ENCODE measurements at regions not wholly inside any gene's neighbourhood (a gene's known extent, or its start where the extent isn't known, plus 50 kb on each side); places are given as distances from the start of the nearest gene placed in this dataset.

DNA sequence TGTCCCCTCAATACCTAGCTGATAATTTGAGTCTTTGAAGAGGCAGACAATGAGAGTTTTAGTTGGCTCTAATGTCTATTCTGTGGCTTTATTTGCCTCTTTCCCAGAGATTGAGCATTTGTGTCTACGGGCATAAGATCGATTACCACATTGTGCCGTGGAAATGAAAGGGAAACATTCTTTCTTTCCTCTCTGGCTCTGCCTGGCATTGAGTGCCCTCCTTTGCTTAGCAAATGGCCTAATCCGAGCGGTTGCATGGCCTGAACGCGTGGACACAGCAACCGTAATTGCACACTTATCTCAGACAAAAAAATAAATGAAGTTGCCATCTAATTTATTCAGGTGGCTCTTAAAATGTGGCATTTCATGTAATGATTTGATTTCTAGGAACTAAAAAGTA is 247.9 kb downstream of the ADGRL2 start:
- Histone ChIP-seq H3K9ac (ENCODE audit: low read length) (no peak overlapping the region), H3K9me3 (ENCODE audit: low read length) (no peaks in the 10 kb centered on the region), H3K27ac (ENCODE audit: low read depth, low read length) (no peak overlapping the region), H3K36me3 (ENCODE audit: insufficient read depth, low read length) (no peaks in the 10 kb centered on the region), H3K4me3 (ENCODE audit: low read depth in 1 of 2, low read length in 2 of 2) (no peak overlapping the region), H3K4me1 (ENCODE audit: insufficient read depth, low read length) (no peaks in the 10 kb centered on the region), H3K27me3 (ENCODE audit: control insufficient read depth in 1 of 2, insufficient read depth in 2 of 2, low read length in 2 of 2) (no peaks in the 10 kb centered on the region)

DNA sequence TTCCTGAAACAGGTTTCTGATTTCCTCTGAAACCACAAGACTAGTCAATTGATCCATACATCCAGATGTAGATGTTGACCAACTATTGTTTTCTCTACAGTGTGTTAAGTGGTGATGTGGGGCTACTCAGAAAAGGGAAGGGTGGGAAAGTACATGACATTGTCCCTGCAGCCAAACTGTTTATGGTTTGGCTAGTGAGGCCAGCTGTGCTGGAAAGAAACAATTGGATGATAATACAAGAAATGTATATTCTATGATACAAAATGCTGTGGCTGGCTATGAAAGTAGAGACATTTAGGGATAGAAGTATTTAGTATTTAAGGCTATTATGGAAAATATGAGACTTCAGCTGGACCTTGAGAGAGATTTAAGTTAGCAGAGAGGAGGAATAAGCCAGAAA is 244.5 kb downstream of the ADGRL2 start:
- Histone ChIP-seq H3K27me3 (ENCODE audit: control insufficient read depth in 1 of 2, insufficient read depth in 2 of 2, low read length in 2 of 2) (no peaks in the 10 kb centered on the region), H3K9me3 (ENCODE audit: low read length) (no peaks in the 10 kb centered on the region), H3K4me1 (ENCODE audit: insufficient read depth, low read length) (no peaks in the 10 kb centered on the region), H3K4me3 (ENCODE audit: low read depth in 1 of 2, low read length in 2 of 2) (no peak overlapping the region), H3K9ac (ENCODE audit: low read length) (no peak overlapping the region), H3K36me3 (ENCODE audit: insufficient read depth, low read length) (no peaks in the 10 kb centered on the region), H3K27ac (ENCODE audit: low read depth, low read length) (no peak overlapping the region)

DNA sequence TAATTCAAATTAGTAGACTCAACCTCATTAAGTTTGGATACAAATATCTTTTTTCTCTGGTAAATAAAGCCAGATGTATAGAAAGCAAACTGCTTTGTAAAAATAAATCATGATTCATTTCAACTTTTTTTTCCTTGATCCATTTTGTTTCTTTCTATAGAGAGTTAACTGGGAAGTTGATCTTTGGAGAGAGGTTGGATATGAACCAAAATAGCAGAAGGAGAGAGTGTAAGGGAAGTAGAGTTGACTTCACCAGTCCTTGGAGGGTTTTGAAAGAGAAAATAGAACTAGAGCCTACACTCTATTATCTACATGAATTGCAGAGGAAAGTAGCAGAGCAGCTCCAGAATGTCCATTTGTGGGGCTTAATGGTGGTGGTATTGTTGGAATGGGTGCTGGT is 243.8 kb downstream of the ADGRL2 start:
- Histone ChIP-seq H3K9ac (ENCODE audit: low read length) (no peak overlapping the region), H3K9me3 (ENCODE audit: low read length) (no peaks in the 10 kb centered on the region), H3K4me1 (ENCODE audit: insufficient read depth, low read length) (no peaks in the 10 kb centered on the region), H3K4me3 (ENCODE audit: low read depth in 1 of 2, low read length in 2 of 2) (no peak overlapping the region), H3K27me3 (ENCODE audit: control insufficient read depth in 1 of 2, insufficient read depth in 2 of 2, low read length in 2 of 2) (no peaks in the 10 kb centered on the region), H3K36me3 (ENCODE audit: insufficient read depth, low read length) (no peaks in the 10 kb centered on the region), H3K27ac (ENCODE audit: low read depth, low read length) (no peak overlapping the region)

DNA sequence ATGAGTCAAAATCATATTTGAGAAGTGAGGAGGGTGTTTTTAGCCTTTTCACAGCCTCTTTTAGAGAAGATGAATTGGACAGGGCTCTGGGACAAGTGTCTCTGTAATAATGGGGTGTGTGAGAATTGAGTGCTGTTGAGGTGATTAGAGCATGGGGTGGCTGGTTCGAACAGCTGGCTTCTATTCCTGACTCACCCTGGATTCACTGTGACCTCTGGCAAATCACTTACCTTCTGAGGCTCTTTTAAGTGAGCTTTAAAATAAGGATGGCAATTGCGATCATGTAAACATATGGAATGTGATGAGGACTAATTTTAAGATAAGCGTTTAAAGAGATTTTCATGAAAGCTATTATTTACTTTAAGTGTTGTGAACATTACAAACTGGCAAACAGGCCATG is 243.4 kb downstream of the ADGRL2 start:
- no peaks in the 10 kb centered on the region for H3K9me3 ChIP-seq (ENCODE audit: low read length)
- H3K36me3 ChIP-seq (ENCODE audit: insufficient read depth, low read length) = no peaks in the 10 kb centered on the region
- no peak overlapping the region for H3K27ac ChIP-seq (ENCODE audit: low read depth, low read length)
- H3K27me3 ChIP-seq (ENCODE audit: control insufficient read depth in 1 of 2, insufficient read depth in 2 of 2, low read length in 2 of 2) = no peaks in the 10 kb centered on the region
- no peaks in the 10 kb centered on the region for H3K4me1 ChIP-seq (ENCODE audit: insufficient read depth, low read length)
- H3K4me3 ChIP-seq (ENCODE audit: low read depth in 1 of 2, low read length in 2 of 2) = no peak overlapping the region
- H3K9ac ChIP-seq (ENCODE audit: low read length) = no peak overlapping the region

DNA sequence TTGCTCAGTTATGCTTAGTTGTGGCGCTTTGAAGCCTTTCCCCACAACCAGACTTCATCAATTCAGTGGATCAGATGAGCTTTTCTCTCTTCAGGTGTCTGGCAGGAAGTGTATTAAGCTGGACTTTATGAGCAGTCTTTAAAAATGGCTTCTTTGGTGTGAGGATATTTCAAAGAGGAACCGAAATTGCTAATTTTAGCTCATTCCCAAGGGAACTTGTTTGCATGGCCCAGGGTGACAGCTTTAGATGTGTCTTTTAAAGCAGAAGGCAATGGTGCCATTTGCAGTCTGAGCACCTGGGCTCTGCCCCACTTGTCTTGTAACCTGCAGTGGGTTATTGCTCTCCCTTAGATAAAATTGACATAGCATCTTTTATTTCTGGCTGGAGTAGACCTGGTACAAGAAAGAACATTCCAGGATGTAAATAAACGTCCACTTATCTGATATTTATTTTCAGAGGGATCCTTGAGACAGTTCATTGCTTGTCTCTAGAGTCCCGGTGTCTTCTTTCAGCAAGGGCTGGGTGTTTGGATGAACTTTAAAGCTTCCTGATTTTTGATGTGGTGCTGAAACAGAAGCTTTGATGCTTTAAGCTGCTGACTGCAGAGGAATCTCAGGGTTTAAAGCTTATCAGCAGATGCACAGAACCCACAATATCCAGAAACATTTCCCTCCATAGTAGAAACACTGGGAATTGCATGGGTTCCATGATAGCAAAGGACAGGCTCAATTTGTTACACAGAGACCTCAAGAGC is 241.7 kb downstream of the ADGRL2 start:
- Histone ChIP-seq H3K9me3 (ENCODE audit: low read length) (no peaks in the 10 kb centered on the region), H3K9ac (ENCODE audit: low read length) (no peak overlapping the region), H3K4me3 (ENCODE audit: low read depth in 1 of 2, low read length in 2 of 2) (no peak overlapping the region), H3K27ac (ENCODE audit: low read depth, low read length) (no peak overlapping the region), H3K4me1 (ENCODE audit: insufficient read depth, low read length) (no peaks in the 10 kb centered on the region), H3K36me3 (ENCODE audit: insufficient read depth, low read length) (no peaks in the 10 kb centered on the region), H3K27me3 (ENCODE audit: control insufficient read depth in 1 of 2, insufficient read depth in 2 of 2, low read length in 2 of 2) (no peaks in the 10 kb centered on the region)

Data from muscle layer of colon (tissue), 2 donors.